NCI-H2081 (cell line): ENCODE measurements at regions not wholly inside any gene's neighbourhood (a gene's known extent, or its start where the extent isn't known, plus 50 kb on each side); places are given as distances from the start of the nearest gene placed in this dataset.

Source experiments
- DNase-seq, 2 experiments: peaks; one replicate each; lab custom pipeline; 2025; lab: John Stamatoyannopoulos, UW

GRCh38 chr1:98072047-98072446 lies 151.2 kb upstream of the DPYD start:
- DNase-seq: no peak

- no peak for DNase-seq
These were observed 147.2 kb upstream of the DPYD start for GRCh38 chr1:98068016-98068415.

GRCh38 chr1:98066911-98067310 lies 146.1 kb upstream of the DPYD start:
- no peak for DNase-seq

- peak in 1 of 2 experiments; percentile 2 for DNase-seq
These were observed 138.8 kb upstream of the DPYD start for GRCh38 chr1:98059620-98060019.

GRCh38 chr1:98058676-98059075 lies 137.8 kb upstream of the DPYD start:
- DNase-seq: no peak

- DNase-seq: no peak
These were observed 136.5 kb upstream of the DPYD start for GRCh38 chr1:98057236-98057910.

- DNase-seq: no peak
These were observed 135.9 kb upstream of the DPYD start for GRCh38 chr1:98056781-98057180.

- DNase-seq: no peak
These were observed 134.6 kb upstream of the DPYD start for GRCh38 chr1:98055457-98055856.

- DNase-seq: no peak
These were observed 134.0 kb upstream of the DPYD start for GRCh38 chr1:98054786-98055185.

GRCh38 chr1:98054367-98054701 lies 133.5 kb upstream of the DPYD start:
- no peak for DNase-seq

GRCh38 chr1:98053471-98054366 lies 132.9 kb upstream of the DPYD start:
- DNase-seq: peak; percentile 40 to 42

- peak; percentile 56 to 78 for DNase-seq
These were observed 130.3 kb upstream of the DPYD start for GRCh38 chr1:98051065-98051675.

GRCh38 chr1:98049370-98050135 lies 128.7 kb upstream of the DPYD start:
- DNase-seq: peak; percentile 50 to 76

GRCh38 chr1:98048751-98049325 lies 128.0 kb upstream of the DPYD start:
- DNase-seq: no peak

- peak; percentile 29 to 61 for DNase-seq
These were observed 127.4 kb upstream of the DPYD start for GRCh38 chr1:98048244-98048643.

- DNase-seq: no peak
These were observed 126.3 kb upstream of the DPYD start for GRCh38 chr1:98047171-98047570.

- DNase-seq: peak; percentile 19 to 46
These were observed 125.2 kb upstream of the DPYD start for GRCh38 chr1:98045767-98046641.

- peak in 1 of 2 experiments; percentile 8 for DNase-seq
These were observed 124.5 kb upstream of the DPYD start for GRCh38 chr1:98045211-98045766.

- DNase-seq: no peak
These were observed 123.9 kb upstream of the DPYD start for GRCh38 chr1:98044766-98045165.

GRCh38 chr1:98044071-98044697 lies 123.3 kb upstream of the DPYD start:
- DNase-seq: no peak
